ENCODE measurements at regions not wholly inside any gene's neighbourhood (a gene's known extent, or its start where the extent isn't known, plus 50 kb on each side); places are given as distances from the start of the nearest gene placed in this dataset.
"Not testable (repeated sequence)": the region's sequence is repeated elsewhere in the genome, so short reads cannot be mapped to it uniquely, and the experiment has no call there.

GRCh38 chr15:77926296-77926695, 151.2 kb downstream of the TBC1D2B start:
- H3K27me3 Mint-ChIP-seq (ENCODE audit: low read depth); H3K36me3 Mint-ChIP-seq (ENCODE audit: low read depth); POLR2A ChIA-PET; DNase-seq; CTCF ChIA-PET; H3K27ac Mint-ChIP-seq; H3K4me1 Mint-ChIP-seq (ENCODE audit: low read depth); H3K9me3 Mint-ChIP-seq (ENCODE audit: insufficient read depth); ATAC-seq; H3K4me3 Mint-ChIP-seq: not testable (repeated sequence)

DNA sequence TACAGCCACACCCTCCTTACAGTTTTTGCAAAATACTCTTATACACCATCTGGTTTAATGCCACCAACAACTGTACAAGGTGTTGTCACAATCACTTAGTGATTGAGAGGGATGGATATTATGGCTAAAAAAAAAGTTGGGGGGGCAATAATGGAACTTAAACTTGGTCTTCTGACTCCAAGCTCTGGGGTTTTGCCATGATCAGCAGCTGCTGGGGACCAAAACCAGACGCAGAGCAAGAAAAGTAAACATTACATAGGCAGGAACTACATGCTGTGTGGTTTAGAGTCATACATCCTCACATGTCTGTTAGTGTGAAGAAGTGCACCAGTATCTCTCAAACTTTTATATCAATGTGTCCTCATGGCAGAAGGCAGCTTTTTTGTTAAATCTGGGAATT, 152.4 kb downstream of the TBC1D2B start:
- H3K27me3 Mint-ChIP-seq (ENCODE audit: low read depth); H3K4me1 Mint-ChIP-seq (ENCODE audit: low read depth); H3K9me3 Mint-ChIP-seq (ENCODE audit: insufficient read depth); DNase-seq; CTCF ChIA-PET; H3K27ac Mint-ChIP-seq; H3K36me3 Mint-ChIP-seq (ENCODE audit: low read depth); ATAC-seq; H3K4me3 Mint-ChIP-seq: not testable (repeated sequence)
- POLR2A ChIA-PET = interaction anchor here (0.6 kb wide), 1 partner anchor 699 kb away, joined by 4 read pairs; no protein-coding TSS in a partner anchor

GRCh38 chr15:77921664-77922063, 155.8 kb downstream of the TBC1D2B start:
- CTCF ChIA-PET = interaction anchor here (1.9 kb wide), 1 partner anchor 11 kb away, joined by 6 read pairs; no protein-coding TSS in a partner anchor
- no peak for DNase-seq
- Mint-ChIP-seq H3K36me3 (ENCODE audit: low read depth) (no peaks in the 10 kb centered on the region), H3K27ac (no peak overlapping the region), H3K4me3 (no peak overlapping the region), H3K9me3 (ENCODE audit: insufficient read depth) (no peaks in the 10 kb centered on the region), H3K27me3 (ENCODE audit: low read depth) (peaks cover 5% of the 10 kb centered on the region), H3K4me1 (ENCODE audit: low read depth) (no peaks in the 10 kb centered on the region)
- POLR2A ChIA-PET = interaction anchor here (0.6 kb wide), 1 partner anchor 43 kb away, joined by 4 read pairs; no protein-coding TSS in a partner anchor
- no peak for ATAC-seq

DNA sequence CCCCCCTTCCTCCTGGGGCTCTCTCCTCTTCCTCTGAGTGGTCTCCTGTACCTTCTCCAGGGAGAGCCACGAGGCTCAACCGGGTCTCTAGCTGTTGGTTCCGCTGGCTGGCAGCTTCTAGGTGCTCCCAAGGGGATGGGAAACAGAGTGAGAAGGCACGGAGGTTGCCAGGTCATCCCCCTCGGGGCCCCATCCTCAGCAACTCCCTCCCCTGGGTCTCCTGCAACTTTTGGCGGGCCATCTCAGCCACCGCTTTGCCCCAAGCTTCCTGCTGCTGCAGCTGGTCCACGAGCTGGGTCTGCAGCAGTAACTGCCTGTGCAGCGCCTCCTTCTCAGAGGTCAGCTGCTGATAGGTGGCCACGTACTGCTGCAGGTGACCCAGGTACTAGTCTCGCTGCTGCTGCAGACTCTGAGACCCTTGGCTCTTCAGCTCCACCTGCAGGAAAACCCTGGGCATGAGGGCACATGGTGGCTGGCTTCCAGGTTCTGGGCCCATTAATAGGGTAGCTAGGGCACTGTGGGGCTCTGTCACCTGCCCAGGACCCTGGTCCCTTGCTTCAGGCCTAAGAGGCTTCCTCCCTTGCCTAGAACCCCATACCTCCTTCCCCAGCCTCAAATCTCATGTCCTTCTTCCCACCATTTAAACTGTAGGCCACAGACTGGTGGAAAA, 160.4 kb downstream of the TBC1D2B start:
- DNase-seq; H3K36me3 Mint-ChIP-seq (ENCODE audit: low read depth); H3K27me3 Mint-ChIP-seq (ENCODE audit: low read depth); H3K4me3 Mint-ChIP-seq; POLR2A ChIA-PET; H3K9me3 Mint-ChIP-seq (ENCODE audit: insufficient read depth); ATAC-seq; H3K27ac Mint-ChIP-seq; H3K4me1 Mint-ChIP-seq (ENCODE audit: low read depth): not testable (repeated sequence)
- CTCF ChIA-PET = interaction anchor here (1.9 kb wide), 1 partner anchor 15 kb away, joined by 4 read pairs; no protein-coding TSS in a partner anchor

DNA sequence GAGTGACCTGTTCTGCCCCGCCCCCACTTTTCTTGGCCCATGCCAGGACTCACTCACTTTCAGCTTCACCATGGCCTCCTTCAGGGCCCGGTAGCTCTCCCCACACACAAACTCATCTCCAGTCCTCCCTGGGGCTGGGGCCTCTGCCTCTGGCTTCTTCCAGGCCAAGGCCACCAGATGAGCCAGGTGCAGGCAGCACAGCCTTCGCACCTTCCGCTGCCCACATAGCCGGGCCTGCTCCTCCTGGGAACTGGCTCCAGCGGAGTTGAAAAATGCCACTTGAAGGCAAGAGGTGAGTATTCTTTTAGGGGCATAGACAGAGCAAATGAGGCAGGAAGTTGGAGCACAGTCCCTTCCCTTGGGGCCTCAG, 161.6 kb downstream of the TBC1D2B start:
- H3K36me3 Mint-ChIP-seq (ENCODE audit: low read depth); H3K9me3 Mint-ChIP-seq (ENCODE audit: insufficient read depth); H3K4me3 Mint-ChIP-seq; POLR2A ChIA-PET; DNase-seq; H3K4me1 Mint-ChIP-seq (ENCODE audit: low read depth); H3K27me3 Mint-ChIP-seq (ENCODE audit: low read depth); ATAC-seq: not testable (repeated sequence)
- CTCF ChIA-PET = interaction anchor here (1.9 kb wide), 1 partner anchor 14 kb away, joined by 4 read pairs; no protein-coding TSS in a partner anchor
- H3K27ac Mint-ChIP-seq = peak overlapping the region; percentile 57

- ATAC-seq (no peak), DNase-seq (no peak)
- Mint-ChIP-seq H3K4me1 (ENCODE audit: low read depth) (no peaks in the 10 kb centered on the region), H3K27ac (no peak overlapping the region), H3K27me3 (ENCODE audit: low read depth) (peaks cover 7% of the 10 kb centered on the region), H3K4me3 (no peak overlapping the region), H3K9me3 (ENCODE audit: insufficient read depth) (no peaks in the 10 kb centered on the region), H3K36me3 (ENCODE audit: low read depth) (no peaks in the 10 kb centered on the region)
- ChIA-PET POLR2A (no interaction called here), CTCF (interaction anchor here (1.9 kb wide), 1 partner anchor 13 kb away, joined by 4 read pairs; no protein-coding TSS in a partner anchor)
Measured at GRCh38 chr15:77915261-77915960, 162.1 kb downstream of the TBC1D2B start.

DNA sequence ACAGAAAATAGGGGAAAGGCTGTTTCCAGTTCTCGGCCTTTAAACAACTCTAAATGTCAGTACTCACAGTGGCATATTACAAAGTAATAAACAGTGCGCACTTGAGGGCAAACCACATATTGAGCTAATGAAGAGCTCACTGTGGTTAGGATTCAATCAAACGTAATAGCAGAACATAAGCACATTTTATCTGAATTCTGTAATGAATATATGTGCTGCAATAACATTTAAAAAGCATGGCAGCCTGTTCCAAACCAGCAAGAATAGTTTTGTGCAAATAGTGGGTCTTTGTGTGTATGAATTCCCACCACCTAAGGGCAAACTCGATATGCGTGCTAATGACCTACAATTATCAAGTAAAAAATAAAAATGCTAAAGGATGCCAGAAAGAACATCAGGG, 163.0 kb downstream of the TBC1D2B start:
- H3K4me1 Mint-ChIP-seq (ENCODE audit: low read depth); H3K36me3 Mint-ChIP-seq (ENCODE audit: low read depth); H3K4me3 Mint-ChIP-seq; POLR2A ChIA-PET; H3K27ac Mint-ChIP-seq; ATAC-seq; H3K9me3 Mint-ChIP-seq (ENCODE audit: insufficient read depth); DNase-seq; H3K27me3 Mint-ChIP-seq (ENCODE audit: low read depth): not testable (repeated sequence)
- CTCF ChIA-PET = interaction anchor here (1.2 kb wide), 1 partner anchor 11 kb away, joined by 3 read pairs; no protein-coding TSS in a partner anchor

GRCh38 chr15:77910030-77910911, 167.2 kb downstream of the TBC1D2B start:
- not testable (repeated sequence) for H3K36me3 Mint-ChIP-seq (ENCODE audit: low read depth)

DNA sequence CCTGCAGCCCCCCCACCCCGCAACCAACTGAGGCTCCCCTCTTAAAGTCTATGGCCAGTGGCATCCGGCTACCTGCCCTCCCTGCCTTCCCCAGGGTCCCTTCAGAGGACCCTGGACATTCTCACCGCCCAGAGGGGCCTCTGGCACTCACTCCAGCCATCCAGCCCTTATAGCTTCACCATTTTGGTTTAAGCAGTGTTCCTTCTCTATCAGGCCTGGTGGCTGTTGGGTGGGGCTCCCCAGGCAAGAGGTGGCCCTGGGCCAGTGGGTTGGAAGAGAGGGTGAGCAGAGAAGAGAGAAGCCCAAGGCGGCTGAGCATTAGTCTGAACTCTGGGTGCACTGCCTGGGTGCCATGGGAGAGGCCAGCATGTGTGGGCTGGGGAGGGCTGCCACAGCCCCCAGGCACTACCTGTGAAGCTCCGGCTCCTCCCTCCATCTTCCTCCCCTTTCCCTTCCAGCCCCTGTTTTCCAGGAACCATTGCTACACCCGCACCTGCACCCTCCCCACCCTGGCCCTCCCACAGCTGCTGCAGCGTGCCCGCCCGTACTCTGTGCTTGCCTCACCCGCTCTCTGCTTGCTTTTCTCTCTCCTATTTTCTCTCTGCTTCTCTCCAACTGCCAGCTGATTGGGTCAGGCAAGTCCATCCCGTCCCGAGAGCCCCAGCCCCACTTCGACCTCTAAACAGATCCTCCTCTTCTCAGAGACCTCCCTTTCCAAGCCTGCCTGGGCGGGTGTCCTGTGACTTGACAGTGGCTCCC, 168.2 kb downstream of the TBC1D2B start:
- Mint-ChIP-seq H3K4me3 (no peak overlapping the region), H3K36me3 (ENCODE audit: low read depth) (no peaks in the 10 kb centered on the region), H3K4me1 (ENCODE audit: low read depth) (peaks cover 1% of the 10 kb centered on the region), H3K27me3 (ENCODE audit: low read depth) (peaks cover 11% of the 10 kb centered on the region), H3K9me3 (ENCODE audit: insufficient read depth) (no peaks in the 10 kb centered on the region), H3K27ac (no peak overlapping the region)
- ATAC-seq (no peak), DNase-seq (no peak)
- CTCF ChIA-PET = interaction anchor here (0.6 to 2.1 kb wide), 13 partner anchors 9 to 331 kb away, joined by 3 to 12 read pairs (median 6); no protein-coding TSS in a partner anchor
- POLR2A ChIA-PET = interaction anchor here (0.6 kb wide), 1 partner anchor 199 kb away, joined by 3 read pairs; no protein-coding TSS in a partner anchor

More at GRCh38 chr15:77910030-77910911, 167.2 kb downstream of the TBC1D2B start:
- ATAC-seq = peak; percentile 82
- not testable (repeated sequence) for H3K4me1 Mint-ChIP-seq (ENCODE audit: low read depth); H3K9me3 Mint-ChIP-seq (ENCODE audit: insufficient read depth)
- peaks cover 11% of the 10 kb centered on the region for H3K27me3 Mint-ChIP-seq (ENCODE audit: low read depth)
- H3K27ac Mint-ChIP-seq = peak overlapping the region; percentile 58
- POLR2A ChIA-PET = interaction anchor here (0.6 to 0.7 kb wide), 2 partner anchors 20 to 198 kb away, joined by 3 read pairs; no protein-coding TSS in a partner anchor
- CTCF ChIA-PET = interaction anchor here (0.6 to 2.1 kb wide), 14 partner anchors 10 to 330 kb away, joined by 3 to 12 read pairs (median 5); no protein-coding TSS in a partner anchor
- H3K4me3 Mint-ChIP-seq = peak overlapping the region; percentile 61
- DNase-seq = peak; percentile 88

GRCh38 chr15:77908752-77909111, 168.8 kb downstream of the TBC1D2B start:
- H3K27me3 Mint-ChIP-seq (ENCODE audit: low read depth); H3K9me3 Mint-ChIP-seq (ENCODE audit: insufficient read depth); H3K27ac Mint-ChIP-seq; H3K36me3 Mint-ChIP-seq (ENCODE audit: low read depth); H3K4me1 Mint-ChIP-seq (ENCODE audit: low read depth); H3K4me3 Mint-ChIP-seq; DNase-seq; POLR2A ChIA-PET; ATAC-seq: not testable (repeated sequence)
- CTCF ChIA-PET = interaction anchor here (1.2 to 1.7 kb wide), 3 partner anchors 9 to 200 kb away, joined by 5 to 10 read pairs (median 5); no protein-coding TSS in a partner anchor

All from activated CD8-positive, alpha-beta T cell treated with anti-CD3 and anti-CD28 coated beads, Interleukin-2, amount 10 ng/mL, durations not matched to agents 7 days and 5 days (primary cell).